Neural progenitor cell (in vitro differentiated cells): ENCODE measurements at regions not wholly inside any gene's neighbourhood (a gene's known extent, or its start where the extent isn't known, plus 50 kb on each side); places are given as distances from the start of the nearest gene placed in this dataset.

Experiments
- DNase-seq: peaks from one replicate; pipeline ENCODE4 v3.0.0-alpha.2; 2016; ENCODE audit warnings: low spot score
- H2AFZ ChIP-seq: fragments of 200-600 bp; sonication (generic); replicated peaks from 2 replicates; pipeline ENCODE4 v1.6.1; 2016; ENCODE audit warnings: antibody characterized with exemption
- H3F3A ChIP-seq: fragments of 200-600 bp; sonication (generic); 2 replicates; pipeline ENCODE4 v1.6.1; 2016; ENCODE audit warnings: antibody characterized with exemption, low read depth
- H3K27ac ChIP-seq: fragments of 200-600 bp; sonication (generic); 2 replicates; pipeline ENCODE4 v1.5.1; 2016; ENCODE audit warnings: mild to moderate bottlenecking
- H3K27me3 ChIP-seq: fragments of 200-600 bp; sonication (generic); 2 replicates; pipeline ENCODE4 v1.6.1; 2016; ENCODE audit warnings: mild to moderate bottlenecking, moderate library complexity
- H3K36me3 ChIP-seq: fragments of 200-600 bp; sonication (generic); 2 replicates; pipeline ENCODE4 v1.5.1; 2016
- H3K4me1 ChIP-seq: fragments of 200-600 bp; sonication (generic); 2 replicates; pipeline ENCODE4 v1.6.1; 2016; ENCODE audit warnings: mixed run types
- H3K4me2 ChIP-seq: fragments of 200-600 bp; sonication (generic); 2 replicates; pipeline ENCODE4 v1.6.1; 2016
- H3K4me3 ChIP-seq: fragments of 200-600 bp; sonication (generic); 2 replicates; pipeline ENCODE4 v1.5.1; 2016
- H3K79me2 ChIP-seq: fragments of 200-600 bp; sonication (generic); 2 replicates; pipeline ENCODE4 v1.6.1; 2016; ENCODE audit warnings: low read depth
- H3K9ac ChIP-seq: fragments of 200-600 bp; sonication (generic); 2 replicates; pipeline ENCODE4 v1.6.1; 2016
- H3K9me3 ChIP-seq: fragments of 200-600 bp; sonication (generic); 2 replicates; pipeline ENCODE4 v1.5.1; 2016; ENCODE audit warnings: low read depth
- H4K20me1 ChIP-seq: fragments of 200-600 bp; sonication (generic); 2 replicates; pipeline ENCODE4 v1.6.1; 2016; ENCODE audit warnings: low read depth
- H3K27ac Mint-ChIP-seq: 3 replicates; pipeline ENCODE4 v1.8.0; 2021; ENCODE audit warnings: mixed read lengths
- H3K27me3 Mint-ChIP-seq: 2 replicates; pipeline ENCODE4 v1.8.0; 2022; ENCODE audit warnings: low read depth, mild to moderate bottlenecking, inconsistent platforms, moderate library complexity, mixed read lengths; ENCODE audit not compliant: insufficient read depth
- H3K36me3 Mint-ChIP-seq: 3 replicates; pipeline ENCODE4 v1.8.0; 2021; ENCODE audit warnings: mixed read lengths
- H3K4me1 Mint-ChIP-seq: 3 replicates; pipeline ENCODE4 v1.8.0; 2021; ENCODE audit warnings: mixed read lengths
- H3K4me3 Mint-ChIP-seq: 3 replicates; pipeline ENCODE4 v1.8.0; 2021; ENCODE audit warnings: mild to moderate bottlenecking, moderate library complexity, mixed read lengths
- H3K9me3 Mint-ChIP-seq: 3 replicates; pipeline ENCODE4 v1.8.0; 2020; ENCODE audit warnings: mixed read lengths
- CTCF ChIP-seq: fragments of 200-600 bp; sonication (generic); IDR thresholded peaks from 2 replicates; pipeline ENCODE4 v1.5.1; 2017; ENCODE audit warnings: antibody characterized with exemption, mild to moderate bottlenecking
- EZH2 ChIP-seq: fragments of 200-600 bp; sonication (generic); IDR thresholded peaks from 2 replicates; pipeline ENCODE4 v1.6.1; 2017; ENCODE audit warnings: antibody characterized with exemption, mild to moderate bottlenecking, moderate library complexity
- EZH2phosphoT487 ChIP-seq: fragments of 200-600 bp; sonication (generic); IDR thresholded peaks from 2 replicates; pipeline ENCODE4 v1.6.1; 2017; ENCODE audit warnings: antibody characterized with exemption

DNA sequence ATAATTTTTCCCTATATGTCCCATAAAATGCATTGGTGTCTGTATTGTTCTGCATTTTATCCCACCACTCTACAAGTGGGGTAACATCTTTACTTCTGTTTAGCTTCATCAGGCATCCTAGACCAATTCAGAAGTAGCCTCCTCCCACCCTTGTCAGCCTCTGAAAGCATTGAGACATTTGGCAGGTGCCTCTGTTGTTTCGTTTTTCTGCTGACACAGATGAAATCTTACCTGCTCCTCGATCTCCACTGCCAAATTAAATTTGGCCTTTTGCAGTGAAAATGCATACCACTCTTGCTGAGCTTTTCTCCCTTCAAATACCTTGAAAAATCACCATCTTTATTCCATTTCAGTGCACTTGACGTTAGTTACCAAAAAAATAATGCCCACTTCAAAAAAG, 83.5 kb upstream of the STARD13 start:
- H3K4me2 ChIP-seq = no peak overlapping the region
- TF ChIP-seq EZH2 = no peak
- no peak for DNase-seq
- no peaks in the 10 kb centered on the region for H3K36me3 ChIP-seq
- H3K9ac ChIP-seq = no peak overlapping the region
- no peaks in the 10 kb centered on the region for H3K9me3 ChIP-seq
- H2AFZ ChIP-seq = no peak overlapping the region
- no peak overlapping the region for H3K27ac ChIP-seq
- no peaks in the 10 kb centered on the region for H3F3A ChIP-seq
- H3K27me3 Mint-ChIP-seq = no peaks in the 10 kb centered on the region
- no peak overlapping the region for H3K4me3 ChIP-seq
- no peak overlapping the region for H3K4me3 Mint-ChIP-seq
- no peaks in the 10 kb centered on the region for H3K79me2 ChIP-seq
- no peaks in the 10 kb centered on the region for H3K4me1 Mint-ChIP-seq
- H3K36me3 Mint-ChIP-seq = no peaks in the 10 kb centered on the region
- no peak overlapping the region for H3K27ac Mint-ChIP-seq
- H3K27me3 ChIP-seq = no peaks in the 10 kb centered on the region
- no peaks in the 10 kb centered on the region for H3K4me1 ChIP-seq
- H3K9me3 Mint-ChIP-seq = peaks cover 2% of the 10 kb centered on the region
- no peaks in the 10 kb centered on the region for H4K20me1 ChIP-seq

DNA sequence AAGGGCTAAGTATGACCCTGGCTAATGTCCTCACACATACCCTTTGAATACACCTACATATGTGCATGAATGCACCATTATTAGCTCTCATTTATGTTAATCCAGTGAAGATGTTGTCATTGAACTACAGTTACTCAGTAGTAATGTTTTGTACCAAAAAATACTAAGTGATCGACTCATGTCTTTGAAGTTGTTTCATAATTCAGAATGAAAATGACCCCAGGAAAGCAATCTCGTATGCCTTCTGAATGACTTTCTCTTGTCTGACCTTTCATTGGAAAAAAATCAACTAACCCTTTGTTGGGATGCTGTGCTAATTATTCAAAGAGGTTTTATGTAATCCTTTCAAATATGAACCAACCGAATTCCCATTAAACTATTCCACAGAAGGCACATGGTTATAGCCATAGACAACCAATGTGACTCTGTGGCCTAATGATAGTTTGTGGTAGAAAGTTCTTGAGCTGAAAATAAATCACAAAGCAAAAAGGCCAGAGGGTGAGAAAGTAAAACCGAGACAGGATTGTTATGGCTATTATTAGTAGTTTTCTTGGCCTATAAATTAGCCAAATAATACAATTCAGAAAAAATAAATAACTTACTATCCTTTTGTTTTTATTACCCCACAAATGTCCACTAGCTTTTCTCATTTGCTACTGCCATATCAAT, 86.8 kb upstream of the STARD13 start:
- no peaks in the 10 kb centered on the region for H3K4me1 Mint-ChIP-seq
- H3K9me3 Mint-ChIP-seq = no peaks in the 10 kb centered on the region
- Histone ChIP-seq H3K36me3 (no peaks in the 10 kb centered on the region), H3F3A (no peaks in the 10 kb centered on the region), H3K9ac (no peak overlapping the region), H2AFZ (no peak overlapping the region), H4K20me1 (no peaks in the 10 kb centered on the region), H3K27me3 (no peaks in the 10 kb centered on the region), H3K27ac (no peak overlapping the region), H3K79me2 (no peaks in the 10 kb centered on the region), H3K4me2 (no peak overlapping the region), H3K4me3 (no peak overlapping the region), H3K9me3 (no peaks in the 10 kb centered on the region), H3K4me1 (no peaks in the 10 kb centered on the region)
- H3K27me3 Mint-ChIP-seq = no peaks in the 10 kb centered on the region
- no peaks in the 10 kb centered on the region for H3K36me3 Mint-ChIP-seq
- TF ChIP-seq EZH2phosphoT487 (no peak), CTCF (no peak), EZH2 (no peak)
- H3K27ac Mint-ChIP-seq = no peak overlapping the region
- H3K4me3 Mint-ChIP-seq = no peak overlapping the region
- no peak for DNase-seq

GRCh38 chr13:33373624-33374023, 88.1 kb upstream of the STARD13 start:
- no peak for TF ChIP-seq EZH2
- no peak for TF ChIP-seq CTCF
- no peak for TF ChIP-seq EZH2phosphoT487
- no peak overlapping the region for H3K4me3 ChIP-seq
- H3K9me3 ChIP-seq = no peaks in the 10 kb centered on the region
- H3F3A ChIP-seq = no peaks in the 10 kb centered on the region
- H3K27me3 ChIP-seq = no peaks in the 10 kb centered on the region
- no peaks in the 10 kb centered on the region for H3K36me3 ChIP-seq
- no peak for DNase-seq
- H3K27ac Mint-ChIP-seq = no peak overlapping the region
- H3K4me2 ChIP-seq = no peak overlapping the region
- no peaks in the 10 kb centered on the region for H3K4me1 ChIP-seq
- H3K27me3 Mint-ChIP-seq = no peaks in the 10 kb centered on the region
- H3K79me2 ChIP-seq = no peaks in the 10 kb centered on the region
- no peak overlapping the region for H3K4me3 Mint-ChIP-seq
- H3K27ac ChIP-seq = no peak overlapping the region
- H3K9ac ChIP-seq = no peak overlapping the region
- H3K4me1 Mint-ChIP-seq = no peaks in the 10 kb centered on the region
- no peaks in the 10 kb centered on the region for H4K20me1 ChIP-seq
- H3K9me3 Mint-ChIP-seq = no peaks in the 10 kb centered on the region
- no peaks in the 10 kb centered on the region for H3K36me3 Mint-ChIP-seq
- H2AFZ ChIP-seq = no peak overlapping the region

DNA sequence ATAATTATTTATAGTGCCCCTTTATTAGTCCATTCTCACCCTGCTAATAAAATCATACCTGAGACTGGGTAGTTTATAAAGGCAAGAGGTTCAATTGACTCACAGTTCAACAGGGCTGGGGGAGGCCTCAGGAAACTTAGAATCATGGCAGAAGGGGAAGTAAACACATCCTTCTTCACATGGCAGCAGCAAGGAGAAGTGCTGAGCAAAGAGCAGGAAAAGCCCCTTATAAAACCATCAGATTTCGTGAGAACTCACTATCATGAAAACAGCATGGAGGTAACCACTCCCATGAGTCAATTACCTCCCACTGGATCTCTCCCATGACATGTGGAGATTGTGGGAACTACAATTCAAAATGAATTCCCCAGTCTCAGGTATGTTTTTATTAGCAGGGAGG, 89.9 kb upstream of the STARD13 start:
- Histone ChIP-seq H3K4me1 (no peaks in the 10 kb centered on the region), H3K9ac (no peak overlapping the region), H2AFZ (no peak overlapping the region), H3K4me3 (no peak overlapping the region), H3K27me3 (no peaks in the 10 kb centered on the region), H3K36me3 (no peaks in the 10 kb centered on the region), H4K20me1 (no peaks in the 10 kb centered on the region), H3K27ac (no peak overlapping the region), H3F3A (no peaks in the 10 kb centered on the region), H3K4me2 (no peak overlapping the region), H3K79me2 (no peaks in the 10 kb centered on the region), H3K9me3 (no peaks in the 10 kb centered on the region)
- DNase-seq = no peak
- Mint-ChIP-seq H3K4me3 (no peak overlapping the region), H3K4me1 (no peaks in the 10 kb centered on the region), H3K27me3 (no peaks in the 10 kb centered on the region), H3K27ac (no peak overlapping the region), H3K9me3 (no peaks in the 10 kb centered on the region), H3K36me3 (no peaks in the 10 kb centered on the region)
- TF ChIP-seq EZH2phosphoT487 (no peak), CTCF (no peak), EZH2 (no peak)
